ENCODE measurements at regions not wholly inside any gene's neighbourhood (a gene's known extent, or its start where the extent isn't known, plus 50 kb on each side); places are given as distances from the start of the nearest gene placed in this dataset.

DNA sequence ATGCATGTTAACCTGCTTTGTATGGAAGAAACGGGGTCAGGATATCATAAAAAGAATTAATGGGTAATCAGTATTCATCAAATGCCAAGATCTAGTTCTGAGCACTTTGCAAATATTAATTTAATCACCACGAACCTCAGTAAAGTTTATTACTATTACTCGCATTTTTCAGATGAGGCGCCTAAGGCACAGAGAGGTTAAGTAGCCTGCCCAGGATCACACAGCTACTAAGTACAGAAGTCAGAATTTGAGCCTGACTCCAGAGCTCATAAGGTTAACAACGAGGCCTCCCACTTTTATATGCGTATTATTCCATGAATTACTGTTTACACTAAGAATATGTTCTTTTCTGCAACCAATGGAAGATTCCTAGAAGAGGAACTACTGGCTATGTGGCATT, 109.6 kb upstream of the KLF13 start:
- TF ChIP-seq POLR2AphosphoS5 (IDR thresholded peaks at IDR 0.05) (no peak), POLR2A (IDR thresholded peaks at IDR 0.05; ENCODE audit: low read depth) (no peak)
- TF ChIP-seq, protein P1, sequence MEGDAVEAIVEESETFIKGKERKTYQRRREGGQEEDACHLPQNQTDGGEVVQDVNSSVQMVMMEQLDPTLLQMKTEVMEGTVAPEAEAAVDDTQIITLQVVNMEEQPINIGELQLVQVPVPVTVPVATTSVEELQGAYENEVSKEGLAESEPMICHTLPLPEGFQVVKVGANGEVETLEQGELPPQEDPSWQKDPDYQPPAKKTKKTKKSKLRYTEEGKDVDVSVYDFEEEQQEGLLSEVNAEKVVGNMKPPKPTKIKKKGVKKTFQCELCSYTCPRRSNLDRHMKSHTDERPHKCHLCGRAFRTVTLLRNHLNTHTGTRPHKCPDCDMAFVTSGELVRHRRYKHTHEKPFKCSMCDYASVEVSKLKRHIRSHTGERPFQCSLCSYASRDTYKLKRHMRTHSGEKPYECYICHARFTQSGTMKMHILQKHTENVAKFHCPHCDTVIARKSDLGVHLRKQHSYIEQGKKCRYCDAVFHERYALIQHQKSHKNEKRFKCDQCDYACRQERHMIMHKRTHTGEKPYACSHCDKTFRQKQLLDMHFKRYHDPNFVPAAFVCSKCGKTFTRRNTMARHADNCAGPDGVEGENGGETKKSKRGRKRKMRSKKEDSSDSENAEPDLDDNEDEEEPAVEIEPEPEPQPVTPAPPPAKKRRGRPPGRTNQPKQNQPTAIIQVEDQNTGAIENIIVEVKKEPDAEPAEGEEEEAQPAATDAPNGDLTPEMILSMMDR (IDR thresholded peaks at IDR 0.05): no peak
